Spleen (tissue), 11 donors: ENCODE measurements at regions not wholly inside any gene's neighbourhood (a gene's known extent, or its start where the extent isn't known, plus 50 kb on each side); places are given as distances from the start of the nearest gene placed in this dataset.
"Not testable (repeated sequence)": the region's sequence is repeated elsewhere in the genome, so short reads cannot be mapped to it uniquely, and the experiment has no call there.

Experiments
- DNase-seq: peaks from one replicate; pipeline ENCODE4 v3.0.0-alpha.2; 2020
- H3K27ac ChIP-seq, 8 donors: fragments of 200-600 bp; sonication (generic) in 7 of 8; 1 replicate in 4 of 8; 2 replicates in 4 of 8; pipeline versions ENCODE4 v1.5.0 to v1.8.0; 2016 to 2021; ENCODE audit warnings: inconsistent platforms in 4 of 8, mild to moderate bottlenecking in 4 of 8, moderate library complexity in 1 of 8
- H3K27me3 ChIP-seq, 7 donors: fragments of 200-600 bp; sonication (generic) in 6 of 7; replicated peaks in 1 of 7; 1 replicate in 4 of 7; 2 replicates in 3 of 7; pipeline versions ENCODE4 v1.5.0 to v1.8.0; 2016 to 2021; ENCODE audit warnings: inconsistent platforms in 3 of 7, mild to moderate bottlenecking in 1 of 7
- H3K36me3 ChIP-seq, 6 donors: fragments of 200-600 bp; sonication (generic) in 5 of 6; 1 replicate in 4 of 6; 2 replicates in 2 of 6; pipeline versions ENCODE4 v1.5.0 to v1.8.0; 2016 to 2021; ENCODE audit warnings: inconsistent platforms in 2 of 6
- H3K4me1 ChIP-seq, 6 donors: fragments of 200-600 bp; sonication (generic) in 5 of 6; 1 replicate in 3 of 6; 2 replicates in 3 of 6; pipeline versions ENCODE4 v1.5.0 to v1.8.0; 2016 to 2021; ENCODE audit warnings: inconsistent platforms in 3 of 6
- H3K4me3 ChIP-seq, 8 donors: fragments of 200-600 bp; sonication (generic) in 7 of 8; 1 replicate in 4 of 8; 2 replicates in 4 of 8; pipeline versions ENCODE4 v1.5.0 to v1.8.0; 2016 to 2021; ENCODE audit warnings: inconsistent platforms in 4 of 8, mild to moderate bottlenecking in 4 of 8, moderate library complexity in 2 of 8
- H3K9me3 ChIP-seq, 8 donors: fragments of 200-600 bp; sonication (generic) in 7 of 8; 1 replicate in 4 of 8; 2 replicates in 4 of 8; pipeline versions ENCODE4 v1.5.0 to v1.8.0; 2016 to 2021; ENCODE audit warnings: inconsistent platforms in 4 of 8
- POLR2A ChIP-seq, 3 donors: fragments of 450-650 bp; IDR thresholded peaks; one replicate each; pipeline ENCODE4 v1.5.1; 2017; ENCODE audit warnings: antibody characterized with exemption in 3 of 3, mild to moderate bottlenecking in 1 of 3
- POLR2AphosphoS5 ChIP-seq, 3 donors: sonication (generic); formaldehyde crosslinking; IDR thresholded peaks; one replicate each; pipeline ENCODE4 v1.5.1; 2017; ENCODE audit warnings: antibody characterized with exemption in 3 of 3
- WGBS, 5 donors: extraction: QIAGEN DNeasy Blood & Tissue Kit in 3 of 5; methylation state at CpG; one replicate each; pipeline versions ENCODE4 v1.1.5 to v1.1.7; 2013 to 2018; 5-methylcytosine and 5-hydroxymethylcytosine counted together
- intact Hi-C: fragments of 100-400 bp; cut with DNase I; formaldehyde crosslinking; loops from one replicate; pipeline ENCODE4 v1.15.0; 2023; ENCODE audit warnings: low total_unique reads
- TF ChIP-seq, protein P1 (sequence below), 11 experiments: fragments of 200-600 bp in 7 of 11; fragments of 450-650 bp in 4 of 11; sonication (generic) in 4 of 11; IDR thresholded peaks in 8 of 11; conservative IDR thresholded peaks in 3 of 11; 1 replicate in 7 of 11; 2 replicates in 4 of 11; pipeline versions ENCODE4 v1.4.0 to v1.8.0; 2016 to 2021; ENCODE audit warnings: antibody characterized with exemption in 11 of 11, inconsistent platforms in 4 of 11, mild to moderate bottlenecking in 1 of 11
- donor health status: healthy with polysubstance abuse.
- donor health status: DM: no; HTN: no; CAD: no; lungs with moderate emphysema.
- donor health status: DM: no; HTN: no; CAD: no.
- donor health status: Bipolar disorder and iron deficiency.
- donor health status: healthy.
- donor health status: DM: no; HTN: no; CAD: no.
- donor health status: DM: yes; HTN: yes; CAD: no.

DNA sequence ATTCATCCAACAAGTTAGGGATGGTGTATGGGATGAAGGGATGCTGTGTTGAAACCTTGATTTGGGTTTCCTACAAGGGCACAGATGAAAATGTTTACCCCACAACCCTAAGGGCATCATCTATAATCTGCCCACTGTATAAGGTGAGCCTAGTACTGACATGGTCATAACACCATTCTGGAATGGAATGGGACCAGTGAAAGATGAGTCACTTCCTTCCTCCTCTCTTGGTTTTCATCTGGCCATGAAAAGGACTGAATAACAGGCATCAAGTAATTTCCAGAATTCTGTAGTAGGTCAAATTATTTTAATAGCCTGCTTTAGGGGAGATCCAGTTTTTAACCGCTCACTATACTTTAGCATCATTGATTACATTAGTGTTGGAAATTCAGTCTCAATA is 538.6 kb downstream of the NR2F2 start:
- intact Hi-C loops: no loop called here
- TF ChIP-seq POLR2AphosphoS5 (IDR thresholded peaks at IDR 0.05) (no peak), POLR2A (IDR thresholded peaks at IDR 0.05) (no peak)
- TF ChIP-seq, protein P1, sequence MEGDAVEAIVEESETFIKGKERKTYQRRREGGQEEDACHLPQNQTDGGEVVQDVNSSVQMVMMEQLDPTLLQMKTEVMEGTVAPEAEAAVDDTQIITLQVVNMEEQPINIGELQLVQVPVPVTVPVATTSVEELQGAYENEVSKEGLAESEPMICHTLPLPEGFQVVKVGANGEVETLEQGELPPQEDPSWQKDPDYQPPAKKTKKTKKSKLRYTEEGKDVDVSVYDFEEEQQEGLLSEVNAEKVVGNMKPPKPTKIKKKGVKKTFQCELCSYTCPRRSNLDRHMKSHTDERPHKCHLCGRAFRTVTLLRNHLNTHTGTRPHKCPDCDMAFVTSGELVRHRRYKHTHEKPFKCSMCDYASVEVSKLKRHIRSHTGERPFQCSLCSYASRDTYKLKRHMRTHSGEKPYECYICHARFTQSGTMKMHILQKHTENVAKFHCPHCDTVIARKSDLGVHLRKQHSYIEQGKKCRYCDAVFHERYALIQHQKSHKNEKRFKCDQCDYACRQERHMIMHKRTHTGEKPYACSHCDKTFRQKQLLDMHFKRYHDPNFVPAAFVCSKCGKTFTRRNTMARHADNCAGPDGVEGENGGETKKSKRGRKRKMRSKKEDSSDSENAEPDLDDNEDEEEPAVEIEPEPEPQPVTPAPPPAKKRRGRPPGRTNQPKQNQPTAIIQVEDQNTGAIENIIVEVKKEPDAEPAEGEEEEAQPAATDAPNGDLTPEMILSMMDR (IDR thresholded peaks at IDR 0.05 in 8 of 11, conservative IDR thresholded peaks at IDR 0.05 in 3 of 11): no peak
- no peak overlapping the region for H3K27ac ChIP-seq
- no peaks in the 10 kb centered on the region for H3K4me1 ChIP-seq
- H3K36me3 ChIP-seq: no peaks in the 10 kb centered on the region
- WGBS, 5 donors: 93 to 98% (median 94%) methylated on average over 1 of the region's 1 CpG
- H3K9me3 ChIP-seq: peaks cover 0 to 18% (median 14%) of the 10 kb centered on the region in 8 donors
- DNase-seq: no peak
- H3K27me3 ChIP-seq: no peaks in the 10 kb centered on the region
- H3K4me3 ChIP-seq: no peak overlapping the region

DNA sequence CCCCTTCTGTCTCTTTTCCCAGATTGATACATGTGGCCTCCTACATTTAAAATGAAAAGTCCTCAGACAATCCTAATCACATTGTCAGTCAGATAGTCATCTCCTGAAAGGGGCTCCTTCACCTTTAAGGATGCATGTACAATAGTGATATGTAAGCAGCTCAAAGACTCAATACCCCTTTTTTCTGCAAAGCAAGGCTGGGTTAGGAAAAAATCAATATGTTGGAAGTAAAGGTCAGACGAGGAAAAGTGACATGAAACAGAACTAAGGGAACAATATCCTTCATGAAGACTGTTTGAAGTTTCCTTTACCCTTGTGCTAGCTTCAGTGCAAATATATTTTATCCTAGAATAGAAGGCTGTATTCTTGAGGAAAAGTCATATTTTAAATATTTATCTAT is 539.3 kb downstream of the NR2F2 start:
- 38 to 68% (median 55%) methylated on average over 1 of the region's 1 CpG for whole genome bisulfite sequencing, 5 donors
- Histone ChIP-seq H3K4me1 (no peaks in the 10 kb centered on the region), H3K27me3 (no peaks in the 10 kb centered on the region), H3K9me3 (peaks cover 0 to 18% (median 14%) of the 10 kb centered on the region in 8 donors), H3K36me3 (no peaks in the 10 kb centered on the region), H3K27ac (no peak overlapping the region), H3K4me3 (no peak overlapping the region)
- DNase-seq: no peak
- TF ChIP-seq POLR2A (IDR thresholded peaks at IDR 0.05) (no peak), POLR2AphosphoS5 (IDR thresholded peaks at IDR 0.05) (no peak)
- TF ChIP-seq, protein P1 (IDR thresholded peaks at IDR 0.05 in 8 of 11, conservative IDR thresholded peaks at IDR 0.05 in 3 of 11): no peak
- intact Hi-C loops: no loop called here

DNA sequence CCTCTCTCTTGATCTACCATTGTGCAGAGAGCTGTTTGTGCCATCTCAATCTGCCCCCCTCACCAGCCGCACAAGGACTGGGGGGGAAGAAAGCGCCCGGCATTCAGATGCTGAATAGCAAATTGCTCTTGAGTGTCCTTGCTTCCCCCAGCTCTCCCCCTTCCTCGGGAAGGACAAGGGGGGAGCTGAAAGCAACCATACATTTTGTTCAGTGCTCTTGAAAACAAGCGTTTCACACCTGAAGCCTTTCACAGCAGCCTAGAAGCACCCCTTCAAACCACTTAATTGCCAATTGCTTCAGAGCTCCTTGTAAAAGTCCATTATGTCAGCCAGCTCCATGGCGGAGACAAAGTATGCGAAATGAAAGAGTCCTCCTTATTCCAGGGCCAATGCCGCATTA is 540.1 kb downstream of the NR2F2 start:
- no peak overlapping the region for H3K4me3 ChIP-seq
- TF ChIP-seq POLR2AphosphoS5 (IDR thresholded peaks at IDR 0.05) (no peak), POLR2A (IDR thresholded peaks at IDR 0.05) (no peak)
- TF ChIP-seq, protein P1 (IDR thresholded peaks at IDR 0.05 in 8 of 11, conservative IDR thresholded peaks at IDR 0.05 in 3 of 11): no peak
- peaks cover 0 to 18% (median 14%) of the 10 kb centered on the region in 8 donors for H3K9me3 ChIP-seq
- H3K27ac ChIP-seq: no peak overlapping the region
- H3K27me3 ChIP-seq: no peaks in the 10 kb centered on the region
- H3K4me1 ChIP-seq: no peaks in the 10 kb centered on the region
- no peaks in the 10 kb centered on the region for H3K36me3 ChIP-seq
- intact Hi-C loops: no loop called here
- no peak for DNase-seq
- 60 to 76% (median 71%) methylated on average over 8 of the region's 8 CpGs for WGBS, 5 donors

DNA sequence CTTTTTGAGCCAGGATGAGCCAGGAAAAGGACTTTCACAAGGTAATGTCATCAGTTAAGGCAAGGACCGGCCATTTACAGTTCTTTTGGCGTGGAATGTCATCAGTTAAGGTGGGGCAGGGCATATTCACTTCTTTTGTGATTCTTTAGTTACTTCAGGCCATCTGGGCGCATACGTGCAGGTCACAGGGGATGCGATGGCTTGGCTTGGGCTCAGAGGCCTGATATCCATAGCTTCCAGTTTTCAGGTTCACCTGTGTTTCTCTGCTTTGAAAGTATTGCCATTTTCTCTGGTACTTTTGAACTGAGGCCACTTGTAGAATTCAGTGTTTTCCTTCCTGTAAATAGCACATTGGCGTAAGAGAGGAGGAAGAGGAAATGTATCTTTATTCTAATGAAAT is 546.9 kb downstream of the NR2F2 start:
- 60 to 86% (median 83%) methylated on average over 5 to 6 of the region's 6 CpGs for WGBS, 5 donors
- H3K27me3 ChIP-seq, H3K9me3 ChIP-seq, H3K4me3 ChIP-seq, DNase-seq, H3K36me3 ChIP-seq, intact Hi-C loops, H3K27ac ChIP-seq, H3K4me1 ChIP-seq: not testable (repeated sequence)

DNA sequence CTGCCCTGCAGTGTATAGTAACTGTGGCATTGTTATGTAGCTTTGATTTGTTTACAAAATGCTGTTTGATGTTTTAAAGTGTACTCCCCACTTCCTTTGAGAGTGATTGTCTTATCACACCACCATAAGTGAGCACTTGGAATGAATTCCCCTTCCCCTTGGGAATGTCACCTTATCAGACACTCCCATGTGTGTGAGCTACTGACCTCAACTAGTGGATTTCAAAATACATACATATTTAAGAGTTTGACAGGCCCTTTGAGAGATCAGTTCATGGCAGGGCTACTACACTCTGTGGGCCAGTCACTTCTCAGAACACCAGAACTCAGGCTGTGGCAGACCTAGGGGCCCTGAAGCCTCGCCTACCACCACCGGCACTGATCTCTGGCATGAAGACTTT is 547.6 kb downstream of the NR2F2 start:
- WGBS, 5 donors: 70 to 98% (median 92%) methylated on average over 2 of the region's 2 CpGs
- Histone ChIP-seq H3K27ac (no peak overlapping the region), H3K4me1 (no peaks in the 10 kb centered on the region), H3K4me3 (no peak overlapping the region), H3K36me3 (no peaks in the 10 kb centered on the region), H3K27me3 (no peaks in the 10 kb centered on the region), H3K9me3 (no peaks in the 10 kb centered on the region)
- intact Hi-C loops: no loop called here
- no peak for TF ChIP-seq POLR2AphosphoS5 (IDR thresholded peaks at IDR 0.05)
- TF ChIP-seq, protein P1 (IDR thresholded peaks at IDR 0.05 in 8 of 11, conservative IDR thresholded peaks at IDR 0.05 in 3 of 11): no peak
- TF ChIP-seq POLR2A (IDR thresholded peaks at IDR 0.05): no peak
- no peak for DNase-seq
